RWPE2 (cell line): ENCODE measurements at regions not wholly inside any gene's neighbourhood (a gene's known extent, or its start where the extent isn't known, plus 50 kb on each side); places are given as distances from the start of the nearest gene placed in this dataset.

Experiments
- ATAC-seq: fragments of 200-7000 bp; cut with Tn5 transposase; 3 replicates; pipeline ENCODE4 v1.9.1; 2021; ENCODE audit warnings: low read depth
- DNase-seq: peaks from one replicate; pipeline ENCODE4 v3.0.0-alpha.2; 2020; ENCODE audit warnings: low spot score
- H3K27ac ChIP-seq: fragments of 450-650 bp; 2 replicates; pipeline ENCODE4 v1.5.1; 2017; ENCODE audit warnings: mild to moderate bottlenecking; ENCODE audit not compliant: poor library complexity, severe bottlenecking
- H3K27me3 ChIP-seq: fragments of 250-450 bp; sonication (Bioruptor Pico); 2 replicates; pipeline ENCODE4 v1.5.1; 2021; ENCODE audit warnings: mild to moderate bottlenecking, moderate library complexity; ENCODE audit not compliant: insufficient read depth, poor library complexity, severe bottlenecking
- H3K36me3 ChIP-seq: fragments of 250-450 bp; sonication (Bioruptor Pico); 2 replicates; pipeline ENCODE4 v1.5.1; 2020; ENCODE audit warnings: low read depth, mild to moderate bottlenecking, moderate library complexity
- H3K4me1 ChIP-seq: fragments of 250-450 bp; sonication (Bioruptor Pico); 2 replicates; pipeline ENCODE4 v1.5.1; 2021; ENCODE audit warnings: mild to moderate bottlenecking, moderate library complexity; ENCODE audit not compliant: insufficient read depth, poor library complexity, severe bottlenecking
- H3K4me3 ChIP-seq: fragments of 250-450 bp; sonication (Bioruptor Pico); 2 replicates; pipeline ENCODE4 v1.5.1; 2021; ENCODE audit warnings: mild to moderate bottlenecking, moderate library complexity; ENCODE audit not compliant: severe bottlenecking
- H3K9me3 ChIP-seq: fragments of 250-450 bp; sonication (Bioruptor Pico); 2 replicates; pipeline ENCODE4 v1.5.1; 2021; ENCODE audit warnings: mild to moderate bottlenecking, moderate library complexity; ENCODE audit not compliant: severe bottlenecking
- TF ChIP-seq, protein P1 (sequence below): fragments of 450-650 bp; IDR thresholded peaks from one replicate; pipeline ENCODE4 v1.5.1; 2017; ENCODE audit warnings: mild to moderate bottlenecking, moderate library complexity; ENCODE audit not compliant: poor library complexity, severe bottlenecking

DNA sequence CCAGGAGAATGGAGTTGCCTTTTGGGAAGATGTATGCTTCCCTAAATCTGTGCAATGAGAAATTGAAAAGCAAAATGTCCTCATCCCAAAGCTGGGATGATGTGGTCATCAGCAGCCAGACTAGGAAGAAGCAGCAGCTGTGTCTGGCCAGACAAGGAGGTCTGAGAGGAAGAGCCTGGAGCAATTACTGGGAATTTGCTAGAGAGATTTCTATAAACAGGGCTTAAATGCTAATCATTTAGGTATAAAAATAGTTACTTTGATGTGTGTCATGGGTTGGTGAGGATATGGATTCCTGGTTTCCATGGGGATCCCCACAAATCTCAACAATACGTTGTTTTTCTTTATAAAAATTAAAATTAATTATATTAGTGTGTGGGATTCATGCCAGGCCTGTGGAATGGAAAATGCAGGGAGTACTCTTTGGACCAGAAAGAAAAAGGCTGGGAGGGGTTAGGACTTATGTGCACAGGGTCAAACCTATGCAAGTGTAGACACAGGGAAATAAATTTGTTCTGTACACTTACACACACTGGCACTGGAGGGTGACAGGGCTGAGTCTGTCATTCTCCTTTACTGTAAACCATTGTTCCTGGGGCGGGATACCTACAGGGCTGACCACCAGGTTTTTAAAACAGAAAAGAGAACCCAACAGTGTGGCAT lies 58.7 kb upstream of the TRPC7 start:
- Histone ChIP-seq H3K4me3 (no peak overlapping the region), H3K4me1 (no peaks in the 10 kb centered on the region), H3K27me3 (peaks cover 24% of the 10 kb centered on the region), H3K9me3 (no peaks in the 10 kb centered on the region), H3K27ac (no peak overlapping the region), H3K36me3 (no peaks in the 10 kb centered on the region)
- ATAC-seq (no peak), DNase-seq (no peak)
- TF ChIP-seq, protein P1, sequence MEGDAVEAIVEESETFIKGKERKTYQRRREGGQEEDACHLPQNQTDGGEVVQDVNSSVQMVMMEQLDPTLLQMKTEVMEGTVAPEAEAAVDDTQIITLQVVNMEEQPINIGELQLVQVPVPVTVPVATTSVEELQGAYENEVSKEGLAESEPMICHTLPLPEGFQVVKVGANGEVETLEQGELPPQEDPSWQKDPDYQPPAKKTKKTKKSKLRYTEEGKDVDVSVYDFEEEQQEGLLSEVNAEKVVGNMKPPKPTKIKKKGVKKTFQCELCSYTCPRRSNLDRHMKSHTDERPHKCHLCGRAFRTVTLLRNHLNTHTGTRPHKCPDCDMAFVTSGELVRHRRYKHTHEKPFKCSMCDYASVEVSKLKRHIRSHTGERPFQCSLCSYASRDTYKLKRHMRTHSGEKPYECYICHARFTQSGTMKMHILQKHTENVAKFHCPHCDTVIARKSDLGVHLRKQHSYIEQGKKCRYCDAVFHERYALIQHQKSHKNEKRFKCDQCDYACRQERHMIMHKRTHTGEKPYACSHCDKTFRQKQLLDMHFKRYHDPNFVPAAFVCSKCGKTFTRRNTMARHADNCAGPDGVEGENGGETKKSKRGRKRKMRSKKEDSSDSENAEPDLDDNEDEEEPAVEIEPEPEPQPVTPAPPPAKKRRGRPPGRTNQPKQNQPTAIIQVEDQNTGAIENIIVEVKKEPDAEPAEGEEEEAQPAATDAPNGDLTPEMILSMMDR = no peak

DNA sequence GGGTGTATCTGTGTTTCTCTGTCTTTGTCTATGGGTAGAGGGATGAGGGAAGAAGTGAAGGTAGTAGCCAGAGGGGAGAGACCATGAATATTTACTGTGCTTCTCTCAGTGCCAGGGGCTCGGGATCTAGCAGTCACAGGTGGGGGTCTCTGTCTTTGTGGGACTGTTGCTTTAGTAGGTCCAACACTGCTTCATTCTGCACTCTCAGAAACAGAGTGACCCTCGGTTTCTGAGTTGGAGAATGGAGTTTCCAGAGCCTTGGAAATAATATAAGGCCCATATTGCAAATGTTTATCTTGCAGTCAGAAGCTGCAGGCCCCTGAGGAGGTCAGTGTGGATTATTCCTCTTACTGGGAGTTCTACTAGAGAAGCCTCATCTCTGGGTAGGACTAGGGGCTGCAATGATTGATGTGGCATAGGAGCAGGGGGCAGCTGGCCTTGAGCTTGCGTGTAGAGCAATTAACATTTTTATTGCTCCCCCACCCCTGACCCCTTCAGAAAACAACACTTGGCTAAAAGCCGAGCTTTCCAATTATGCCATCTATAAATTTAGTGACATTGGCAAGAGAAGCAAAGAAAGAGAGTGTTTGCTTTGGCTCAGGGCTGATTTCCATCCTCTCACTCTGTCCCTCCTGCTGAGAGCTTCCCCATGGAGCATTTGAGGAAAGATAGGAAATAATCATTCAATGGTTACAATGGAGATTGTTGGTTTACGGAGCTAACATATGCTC lies 55.0 kb upstream of the TRPC7 start:
- Histone ChIP-seq H3K27ac (no peak overlapping the region), H3K9me3 (no peaks in the 10 kb centered on the region), H3K27me3 (peaks cover 20% of the 10 kb centered on the region), H3K4me1 (no peaks in the 10 kb centered on the region), H3K36me3 (no peaks in the 10 kb centered on the region), H3K4me3 (no peak overlapping the region)
- TF ChIP-seq, protein P1 = no peak
- DNase-seq = no peak
- no peak for ATAC-seq

DNA sequence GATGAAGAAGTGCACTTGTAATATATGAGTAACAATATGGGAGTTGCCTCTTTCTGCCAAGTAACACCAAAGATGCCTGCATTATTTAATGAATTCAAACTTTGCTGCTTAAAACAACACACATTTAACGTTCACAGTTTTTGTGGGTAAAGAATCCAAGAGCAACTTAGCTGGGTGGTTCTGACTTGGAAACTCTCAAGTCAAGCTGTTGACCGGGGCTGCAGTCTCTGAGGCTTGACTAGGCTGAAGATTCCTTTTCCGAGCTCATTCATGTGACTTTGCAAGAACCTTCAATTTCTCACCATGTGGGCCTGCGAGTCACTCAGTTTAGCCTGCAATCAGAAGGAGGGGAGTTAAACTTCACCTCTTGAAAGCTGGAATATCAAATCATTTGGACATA lies 53.0 kb upstream of the TRPC7 start:
- no peak overlapping the region for H3K27ac ChIP-seq
- H3K4me1 ChIP-seq = no peaks in the 10 kb centered on the region
- no peaks in the 10 kb centered on the region for H3K9me3 ChIP-seq
- TF ChIP-seq, protein P1 = no peak
- H3K4me3 ChIP-seq = no peak overlapping the region
- no peak for DNase-seq
- no peaks in the 10 kb centered on the region for H3K36me3 ChIP-seq
- H3K27me3 ChIP-seq = peaks cover 15% of the 10 kb centered on the region
- ATAC-seq = no peak
